Mesenchymal stem cell (in vitro differentiated cells and primary cell): ENCODE measurements at regions not wholly inside any gene's neighbourhood (a gene's known extent, or its start where the extent isn't known, plus 50 kb on each side); places are given as distances from the start of the nearest gene placed in this dataset.

Experiments used
- DNase-seq: peaks from one replicate; pipeline ENCODE4 v3.0.0-alpha.2; 2013
- H2AFZ ChIP-seq: one replicate; pipeline ENCODE4 v1.6.1; 2013; ENCODE audit warnings: low read depth, mild to moderate bottlenecking, control low read depth, inconsistent platforms, low read length, moderate library complexity
- H2AK5ac ChIP-seq: 2 replicates; pipeline ENCODE4 v1.6.1; 2013; ENCODE audit warnings: low read length, moderate library complexity, mild to moderate bottlenecking, inconsistent platforms; ENCODE audit not compliant: severe bottlenecking
- H2BK120ac ChIP-seq: one replicate; pipeline ENCODE4 v1.6.1; 2013; ENCODE audit warnings: low read depth, mild to moderate bottlenecking, inconsistent platforms, low read length, moderate library complexity
- H2BK12ac ChIP-seq, 2 experiments: one replicate each; pipeline ENCODE4 v1.6.1; 2013; ENCODE audit warnings: inconsistent platforms in 2 of 2, low read length in 2 of 2, mild to moderate bottlenecking in 2 of 2, moderate library complexity in 2 of 2, control low read depth in 1 of 2
- H2BK15ac ChIP-seq: one replicate; pipeline ENCODE4 v1.6.1; 2013; ENCODE audit warnings: mild to moderate bottlenecking, low read depth, inconsistent platforms; ENCODE audit not compliant: poor library complexity, severe bottlenecking
- H2BK5ac ChIP-seq: 2 replicates; pipeline ENCODE4 v1.6.1; 2013; ENCODE audit warnings: low read depth, mild to moderate bottlenecking, low read length, control low read depth, inconsistent platforms; ENCODE audit not compliant: poor library complexity, severe bottlenecking
- H3K14ac ChIP-seq, 2 experiments: one replicate each; pipeline ENCODE4 v1.6.1; 2013; ENCODE audit warnings: inconsistent platforms in 2 of 2, low read length in 2 of 2, control low read depth in 1 of 2, mild to moderate bottlenecking in 1 of 2, moderate library complexity in 1 of 2
- H3K18ac ChIP-seq, 2 experiments: one replicate each; pipeline ENCODE4 v1.6.1; 2013; ENCODE audit warnings: inconsistent platforms in 2 of 2, low read length in 2 of 2, control low read depth in 1 of 2, low read depth in 1 of 2, mild to moderate bottlenecking in 1 of 2
- H3K23ac ChIP-seq, 2 experiments: one replicate each; pipeline ENCODE4 v1.6.1; 2013; ENCODE audit warnings: inconsistent platforms in 2 of 2, low read length in 2 of 2, mild to moderate bottlenecking in 2 of 2, moderate library complexity in 2 of 2, control low read depth in 1 of 2
- H3K27ac ChIP-seq: 2 replicates; pipeline ENCODE4 v1.5.1; 2013; ENCODE audit warnings: mild to moderate bottlenecking, moderate library complexity, low read length, control low read depth, inconsistent platforms; ENCODE audit not compliant: poor library complexity, severe bottlenecking
- H3K27me3 ChIP-seq, 2 experiments: 2 replicates each; pipeline versions ENCODE4 v1.6.1 to v1.7.0; 2013; ENCODE audit warnings: low read length in 2 of 2, mild to moderate bottlenecking in 2 of 2, moderate library complexity in 2 of 2, control low read depth in 1 of 2, inconsistent platforms in 1 of 2; ENCODE audit not compliant: control insufficient read depth in 1 of 2, insufficient read depth in 1 of 2
- H3K36me3 ChIP-seq, 2 experiments: 2 replicates each; pipeline versions ENCODE4 v1.6.1 to v1.7.0; 2013; ENCODE audit warnings: low read length in 2 of 2, control low read depth in 1 of 2, inconsistent platforms in 1 of 2, low read depth in 1 of 2, mild to moderate bottlenecking in 1 of 2; ENCODE audit not compliant: insufficient read depth in 2 of 2, control insufficient read depth in 1 of 2
- H3K4ac ChIP-seq, 2 experiments: one replicate each; pipeline ENCODE4 v1.6.1; 2013; ENCODE audit warnings: inconsistent platforms in 2 of 2, low read length in 2 of 2, mild to moderate bottlenecking in 2 of 2, moderate library complexity in 2 of 2, control low read depth in 1 of 2, low read depth in 1 of 2
- H3K4me1 ChIP-seq: 2 replicates; pipeline ENCODE4 v1.6.1; 2013; ENCODE audit warnings: low read depth, low read length, control low read depth; ENCODE audit not compliant: control insufficient read depth, insufficient read depth
- H3K4me2 ChIP-seq: 2 replicates; pipeline ENCODE4 v1.6.1; 2013; ENCODE audit warnings: low read length, mild to moderate bottlenecking, inconsistent platforms; ENCODE audit not compliant: poor library complexity, severe bottlenecking
- H3K4me3 ChIP-seq, 2 experiments: 2 replicates each; pipeline versions ENCODE4 v1.5.1 to v1.7.0; 2013; ENCODE audit warnings: low read length in 2 of 2, mild to moderate bottlenecking in 2 of 2, control low read depth in 1 of 2, low read depth in 1 of 2; ENCODE audit not compliant: insufficient read depth in 1 of 2
- H3K79me1 ChIP-seq: replicated peaks from 2 replicates; pipeline ENCODE4 v1.6.1; 2013; ENCODE audit warnings: mild to moderate bottlenecking, control low read depth, low read length, inconsistent platforms; ENCODE audit not compliant: poor library complexity, severe bottlenecking
- H3K9ac ChIP-seq: 2 replicates; pipeline ENCODE4 v1.7.0; 2013; ENCODE audit warnings: mild to moderate bottlenecking, low read length, moderate library complexity
- H3K9me3 ChIP-seq: 2 replicates; pipeline ENCODE4 v1.7.0; 2013; ENCODE audit warnings: mild to moderate bottlenecking, low read length; ENCODE audit not compliant: control insufficient read depth
- H4K8ac ChIP-seq: one replicate; pipeline ENCODE4 v1.6.1; 2013; ENCODE audit warnings: inconsistent platforms, mild to moderate bottlenecking, low read length, moderate library complexity
- H4K91ac ChIP-seq: one replicate; pipeline ENCODE4 v1.6.1; 2013; ENCODE audit warnings: mild to moderate bottlenecking, low read length, inconsistent platforms
- WGBS: methylation state at CpG from one replicate; pipeline ENCODE4 v1.1.7; 2013; ENCODE audit warnings: mixed read lengths; 5-methylcytosine and 5-hydroxymethylcytosine counted together

GRCh38 chr13:59348617-59349016 is 815.1 kb downstream of the DIAPH3 start:
- Histone ChIP-seq H2BK5ac (no peak overlapping the region), H4K91ac (no peak overlapping the region), H3K14ac (no peak overlapping the region), H2BK12ac (no peak overlapping the region), H3K9ac (no peak overlapping the region), H2BK15ac (no peak overlapping the region), H3K27ac (no peak overlapping the region), H3K79me1 (no peaks in the 10 kb centered on the region), H4K8ac (no peak overlapping the region), H3K4me1 (no peaks in the 10 kb centered on the region), H3K23ac (no peak overlapping the region), H3K4ac (no peak overlapping the region), H2AFZ (no peak overlapping the region), H3K27me3 (peaks cover 0 to 6% of the 10 kb centered on the region in 2 experiments), H3K18ac (no peak overlapping the region), H2BK120ac (no peak overlapping the region), H3K9me3 (no peaks in the 10 kb centered on the region), H3K4me2 (no peak overlapping the region), H2AK5ac (no peak overlapping the region), H3K36me3 (no peaks in the 10 kb centered on the region), H3K4me3 (no peak overlapping the region)
- DNase-seq = no peak
- WGBS = no CpG with 5 or more reads among the region's 1 CpG

DNA sequence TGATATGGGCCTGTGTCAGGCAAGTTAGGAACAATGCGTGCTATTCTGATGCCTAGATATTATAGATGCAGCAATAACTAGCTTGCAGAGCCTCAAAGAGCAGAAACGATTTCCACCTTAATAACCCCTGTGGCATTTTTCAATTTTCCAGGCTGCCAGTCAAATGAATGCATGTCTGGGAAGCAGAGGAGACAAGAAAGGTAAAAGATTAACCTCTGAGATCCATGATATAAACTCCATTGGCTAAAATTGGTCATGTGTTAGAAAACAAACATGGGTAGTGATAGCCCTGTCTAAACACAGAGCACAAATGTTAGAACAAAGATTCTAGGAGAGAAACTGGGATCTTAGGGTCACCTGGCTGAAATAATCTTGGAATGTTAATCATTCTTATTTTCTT is 811.1 kb downstream of the DIAPH3 start:
- H3K79me1 ChIP-seq = no peaks in the 10 kb centered on the region
- H3K27me3 ChIP-seq = peaks cover 0 to 6% of the 10 kb centered on the region in 2 experiments
- WGBS = 100% methylated on average over 1 of the region's 2 CpGs
- H2AK5ac ChIP-seq = no peak overlapping the region
- no peaks in the 10 kb centered on the region for H3K9me3 ChIP-seq
- H3K23ac ChIP-seq = no peak overlapping the region
- H2AFZ ChIP-seq = no peak overlapping the region
- no peak overlapping the region for H4K91ac ChIP-seq
- DNase-seq = no peak
- no peak overlapping the region for H2BK15ac ChIP-seq
- no peak overlapping the region for H3K4me3 ChIP-seq
- H3K36me3 ChIP-seq = no peaks in the 10 kb centered on the region
- H3K4ac ChIP-seq = no peak overlapping the region
- H3K14ac ChIP-seq = no peak overlapping the region
- no peak overlapping the region for H3K27ac ChIP-seq
- no peak overlapping the region for H2BK120ac ChIP-seq
- no peak overlapping the region for H4K8ac ChIP-seq
- no peak overlapping the region for H3K4me2 ChIP-seq
- no peaks in the 10 kb centered on the region for H3K4me1 ChIP-seq
- no peak overlapping the region for H3K9ac ChIP-seq
- H3K18ac ChIP-seq = no peak overlapping the region
- H2BK12ac ChIP-seq = no peak overlapping the region
- no peak overlapping the region for H2BK5ac ChIP-seq

- Histone ChIP-seq H3K27me3 (peaks cover 0 to 6% of the 10 kb centered on the region in 2 experiments), H3K4me3 (no peak overlapping the region), H3K36me3 (no peaks in the 10 kb centered on the region), H4K91ac (no peak overlapping the region), H3K4ac (no peak overlapping the region), H3K4me2 (no peak overlapping the region), H3K23ac (no peak overlapping the region), H3K4me1 (no peaks in the 10 kb centered on the region), H2BK15ac (no peak overlapping the region), H2BK120ac (no peak overlapping the region), H3K9ac (no peak overlapping the region), H2AFZ (no peak overlapping the region), H2BK12ac (no peak overlapping the region), H2BK5ac (no peak overlapping the region), H2AK5ac (no peak overlapping the region), H3K79me1 (no peaks in the 10 kb centered on the region), H3K9me3 (no peaks in the 10 kb centered on the region), H3K18ac (no peak overlapping the region), H3K14ac (no peak overlapping the region), H4K8ac (no peak overlapping the region), H3K27ac (no peak overlapping the region)
- no peak for DNase-seq
- WGBS = 92% methylated on average over 2 of the region's 3 CpGs
These were observed 808.9 kb downstream of the DIAPH3 start for GRCh38 chr13:59354665-59355369.

GRCh38 chr13:59356607-59357006 is 807.1 kb downstream of the DIAPH3 start:
- Histone ChIP-seq H3K4me1 (no peaks in the 10 kb centered on the region), H3K79me1 (no peaks in the 10 kb centered on the region), H3K4me3 (no peak overlapping the region), H3K36me3 (no peaks in the 10 kb centered on the region), H2BK12ac (peak overlapping the region in 1 of 2 experiments; percentile 23), H4K8ac (no peak overlapping the region), H4K91ac (no peak overlapping the region), H3K9me3 (no peaks in the 10 kb centered on the region), H3K23ac (no peak overlapping the region), H3K27me3 (no peaks in the 10 kb centered on the region), H3K18ac (peak overlapping the region in 1 of 2 experiments; percentile 56), H3K14ac (peak overlapping the region in 1 of 2 experiments; percentile 77), H2BK15ac (no peak overlapping the region), H3K4ac (no peak overlapping the region), H2BK5ac (no peak overlapping the region), H2AK5ac (no peak overlapping the region), H2AFZ (no peak overlapping the region), H3K27ac (no peak overlapping the region), H2BK120ac (no peak overlapping the region), H3K9ac (no peak overlapping the region), H3K4me2 (no peak overlapping the region)
- WGBS = 62% methylated on average over 8 of the region's 8 CpGs
- peak; percentile 47 for DNase-seq
